Brain pericyte (primary cell): ENCODE measurements at regions not wholly inside any gene's neighbourhood (a gene's known extent, or its start where the extent isn't known, plus 50 kb on each side); places are given as distances from the start of the nearest gene placed in this dataset.

Experiments used
- DNase-seq: peaks from one replicate; pipeline ENCODE4 v3.0.0-alpha.2; 2012; ENCODE audit warnings: low read depth, low spot score

- no peak for DNase-seq
These were observed 517.0 kb downstream of the INHBA start for GRCh38 chr7:41185851-41186250.

- DNase-seq: no peak
These were observed 519.1 kb downstream of the INHBA start for GRCh38 chr7:41183741-41184140.

- no peak for DNase-seq
These were observed 520.1 kb downstream of the INHBA start for GRCh38 chr7:41182782-41183181.

- DNase-seq: no peak
These were observed 527.5 kb downstream of the INHBA start for GRCh38 chr7:41175435-41175834.

GRCh38 chr7:41174521-41174920, 528.4 kb downstream of the INHBA start:
- no peak for DNase-seq

GRCh38 chr7:41170466-41170865, 532.4 kb downstream of the INHBA start:
- DNase-seq: no peak

GRCh38 chr7:41169317-41169716, 533.6 kb downstream of the INHBA start:
- DNase-seq: no peak

GRCh38 chr7:41167836-41168235, 535.1 kb downstream of the INHBA start:
- no peak for DNase-seq

GRCh38 chr7:41164440-41164839, 538.5 kb downstream of the INHBA start:
- DNase-seq: no peak

- no peak for DNase-seq
These were observed 538.9 kb downstream of the INHBA start for GRCh38 chr7:41163991-41164390.

- DNase-seq: no peak
These were observed 540.3 kb downstream of the INHBA start for GRCh38 chr7:41162612-41163011.

- no peak for DNase-seq
These were observed 541.8 kb downstream of the INHBA start for GRCh38 chr7:41161041-41161587.

GRCh38 chr7:41156268-41156667, 546.6 kb downstream of the INHBA start:
- no peak for DNase-seq

GRCh38 chr7:41153268-41153667, 549.6 kb downstream of the INHBA start:
- DNase-seq: no peak

- DNase-seq: no peak
These were observed 550.7 kb downstream of the INHBA start for GRCh38 chr7:41152179-41152678.

- DNase-seq: no peak
These were observed 553.3 kb downstream of the INHBA start for GRCh38 chr7:41149576-41149975.

GRCh38 chr7:41148521-41148951, 554.4 kb downstream of the INHBA start:
- DNase-seq: peak; percentile 57

- no peak for DNase-seq
These were observed 555.0 kb downstream of the INHBA start for GRCh38 chr7:41147606-41148485.

GRCh38 chr7:41146429-41146828, 556.5 kb downstream of the INHBA start:
- no peak for DNase-seq

GRCh38 chr7:41145656-41146055, 557.2 kb downstream of the INHBA start:
- peak; percentile 40 for DNase-seq

GRCh38 chr7:41142904-41143473, 559.9 kb downstream of the INHBA start:
- DNase-seq: no peak

- DNase-seq: no peak
These were observed 563.1 kb downstream of the INHBA start for GRCh38 chr7:41139789-41140188.

GRCh38 chr7:41136551-41136950, 566.3 kb downstream of the INHBA start:
- DNase-seq: no peak
